Parathyroid adenoma (tissue), 2 donors: ENCODE measurements at regions not wholly inside any gene's neighbourhood (a gene's known extent, or its start where the extent isn't known, plus 50 kb on each side); places are given as distances from the start of the nearest gene placed in this dataset.

Source experiments
- H2AFZ ChIP-seq: fragments of 300-600 bp; sonication (generic); one replicate; pipeline ENCODE4 v1.7.0; 2017; ENCODE audit warnings: antibody characterized with exemption, mild to moderate bottlenecking
- H3K27ac ChIP-seq: fragments of 300-600 bp; sonication (generic); one replicate; pipeline ENCODE4 v1.7.0; 2017
- H3K27me3 ChIP-seq: fragments of 300-600 bp; sonication (generic); one replicate; pipeline ENCODE4 v1.7.0; 2017; ENCODE audit warnings: low read length; ENCODE audit not compliant: control insufficient read depth, insufficient read depth
- H3K36me3 ChIP-seq: fragments of 300-600 bp; sonication (generic); one replicate; pipeline ENCODE4 v1.7.0; 2017; ENCODE audit warnings: low read length; ENCODE audit not compliant: control insufficient read depth, insufficient read depth
- H3K4me1 ChIP-seq: fragments of 300-600 bp; sonication (generic); one replicate; pipeline ENCODE4 v1.7.0; 2017; ENCODE audit warnings: control low read depth
- H3K4me2 ChIP-seq: fragments of 300-600 bp; sonication (generic); one replicate; pipeline ENCODE4 v1.7.0; 2017; ENCODE audit warnings: low read length
- H3K4me3 ChIP-seq: fragments of 300-600 bp; sonication (generic); one replicate; pipeline ENCODE4 v1.7.0; 2017; ENCODE audit warnings: low read depth, low read length
- H3K79me2 ChIP-seq: fragments of 300-600 bp; sonication (generic); one replicate; pipeline ENCODE4 v1.7.0; 2017; ENCODE audit warnings: control low read depth
- H3K9ac ChIP-seq: fragments of 300-600 bp; sonication (generic); one replicate; pipeline ENCODE4 v1.7.0; 2017; ENCODE audit warnings: mild to moderate bottlenecking
- H3K9me3 ChIP-seq: fragments of 300-600 bp; sonication (generic); one replicate; pipeline ENCODE4 v1.7.0; 2017; ENCODE audit warnings: low read length; ENCODE audit not compliant: control insufficient read depth
- CTCF ChIP-seq: fragments of 300-600 bp; sonication (generic); IDR thresholded peaks from one replicate; pipeline ENCODE4 v1.7.0; 2017; ENCODE audit warnings: antibody characterized with exemption, mild to moderate bottlenecking
- donor health status: primary hyperparathyroidism.

GRCh38 chr11:81907996-81908395 is 825.7 kb downstream of the FAM181B start:
- H3K27me3 ChIP-seq = no peaks in the 10 kb centered on the region
- H3K9me3 ChIP-seq = no peaks in the 10 kb centered on the region
- H3K4me3 ChIP-seq = no peak overlapping the region
- H3K4me1 ChIP-seq = no peaks in the 10 kb centered on the region
- H3K27ac ChIP-seq = no peak overlapping the region
- no peak overlapping the region for H2AFZ ChIP-seq
- H3K9ac ChIP-seq = no peak overlapping the region
- TF ChIP-seq CTCF = no peak
- H3K79me2 ChIP-seq = no peaks in the 10 kb centered on the region
- no peaks in the 10 kb centered on the region for H3K36me3 ChIP-seq
- H3K4me2 ChIP-seq = no peak overlapping the region

- no peak for TF ChIP-seq CTCF
- H2AFZ ChIP-seq = no peak overlapping the region
- H3K9ac ChIP-seq = no peak overlapping the region
- no peaks in the 10 kb centered on the region for H3K4me1 ChIP-seq
- H3K4me3 ChIP-seq = no peak overlapping the region
- no peaks in the 10 kb centered on the region for H3K27me3 ChIP-seq
- H3K36me3 ChIP-seq = no peaks in the 10 kb centered on the region
- H3K27ac ChIP-seq = no peak overlapping the region
- H3K79me2 ChIP-seq = no peaks in the 10 kb centered on the region
- H3K9me3 ChIP-seq = no peaks in the 10 kb centered on the region
- H3K4me2 ChIP-seq = no peak overlapping the region
Observed at GRCh38 chr11:81899156-81899555, 834.5 kb downstream of the FAM181B start.

GRCh38 chr11:81897639-81898038 is 836.0 kb downstream of the FAM181B start:
- Histone ChIP-seq H3K36me3 (no peaks in the 10 kb centered on the region), H3K9me3 (no peaks in the 10 kb centered on the region), H3K9ac (no peak overlapping the region), H3K79me2 (no peaks in the 10 kb centered on the region), H3K4me1 (no peaks in the 10 kb centered on the region), H3K27me3 (no peaks in the 10 kb centered on the region), H2AFZ (no peak overlapping the region), H3K4me2 (no peak overlapping the region), H3K27ac (no peak overlapping the region), H3K4me3 (no peak overlapping the region)
- TF ChIP-seq CTCF = no peak

- Histone ChIP-seq H3K36me3 (no peaks in the 10 kb centered on the region), H3K79me2 (no peaks in the 10 kb centered on the region), H3K27me3 (no peaks in the 10 kb centered on the region), H3K4me3 (no peak overlapping the region), H3K27ac (no peak overlapping the region), H3K9ac (no peak overlapping the region), H3K4me2 (no peak overlapping the region), H2AFZ (no peak overlapping the region), H3K4me1 (no peaks in the 10 kb centered on the region), H3K9me3 (no peaks in the 10 kb centered on the region)
- TF ChIP-seq CTCF = no peak
Observed at GRCh38 chr11:81895258-81895657, 838.4 kb downstream of the FAM181B start.

- Histone ChIP-seq H3K9ac (no peak overlapping the region), H3K36me3 (no peaks in the 10 kb centered on the region), H3K27ac (no peak overlapping the region), H3K4me3 (no peak overlapping the region), H3K79me2 (no peaks in the 10 kb centered on the region), H3K27me3 (no peaks in the 10 kb centered on the region), H2AFZ (no peak overlapping the region), H3K4me2 (no peak overlapping the region), H3K9me3 (no peaks in the 10 kb centered on the region), H3K4me1 (no peaks in the 10 kb centered on the region)
- TF ChIP-seq CTCF = no peak
Observed at GRCh38 chr11:81892770-81893635, 840.7 kb downstream of the FAM181B start.
